NCI-H1694 (cell line): ENCODE measurements at regions not wholly inside any gene's neighbourhood (a gene's known extent, or its start where the extent isn't known, plus 50 kb on each side); places are given as distances from the start of the nearest gene placed in this dataset.

ENCODE experiments used
- DNase-seq: peaks from one replicate; lab custom pipeline; 2025; lab: John Stamatoyannopoulos, UW

GRCh38 chr22:22148905-22149304 lies 95.7 kb upstream of the VPREB1 start:
- no peak for DNase-seq

GRCh38 chr22:22144858-22145257 lies 99.7 kb upstream of the VPREB1 start:
- DNase-seq, result no peak

- no peak for DNase-seq
Measured at GRCh38 chr22:22143448-22143847, 101.1 kb upstream of the VPREB1 start.

GRCh38 chr22:22142661-22143060 lies 101.9 kb upstream of the VPREB1 start:
- DNase-seq, result no peak

- no peak for DNase-seq
Measured at GRCh38 chr22:22141771-22142591, 102.6 kb upstream of the VPREB1 start.

- no peak for DNase-seq
Measured at GRCh38 chr22:22141031-22141430, 103.6 kb upstream of the VPREB1 start.

- no peak for DNase-seq
Measured at GRCh38 chr22:22139364-22139763, 105.2 kb upstream of the VPREB1 start.

- DNase-seq, result no peak
Measured at GRCh38 chr22:22138915-22139314, 105.7 kb upstream of the VPREB1 start.

GRCh38 chr22:22137891-22138290 lies 106.7 kb upstream of the VPREB1 start:
- no peak for DNase-seq

- DNase-seq, result no peak
Measured at GRCh38 chr22:22133910-22134309, 110.7 kb upstream of the VPREB1 start.

- no peak for DNase-seq
Measured at GRCh38 chr22:22130953-22131608, 113.5 kb upstream of the VPREB1 start.

- no peak for DNase-seq
Measured at GRCh38 chr22:22129387-22129786, 115.2 kb upstream of the VPREB1 start.

- no peak for DNase-seq
Measured at GRCh38 chr22:22128440-22128839, 116.1 kb upstream of the VPREB1 start.

- DNase-seq, result no peak
Measured at GRCh38 chr22:22127100-22127499, 117.5 kb upstream of the VPREB1 start.

GRCh38 chr22:22125579-22126468 lies 118.8 kb upstream of the VPREB1 start:
- no peak for DNase-seq

- no peak for DNase-seq
Measured at GRCh38 chr22:22125028-22125578, 119.5 kb upstream of the VPREB1 start.

- no peak for DNase-seq
Measured at GRCh38 chr22:22124374-22124773, 120.2 kb upstream of the VPREB1 start.

- DNase-seq, result no peak
Measured at GRCh38 chr22:22123960-22124278, 120.7 kb upstream of the VPREB1 start.

GRCh38 chr22:22123118-22123959 lies 121.2 kb upstream of the VPREB1 start:
- DNase-seq, result no peak

- DNase-seq, result no peak
Measured at GRCh38 chr22:22122348-22123117, 122.1 kb upstream of the VPREB1 start.

GRCh38 chr22:22121445-22121844 lies 123.1 kb upstream of the VPREB1 start:
- DNase-seq, result no peak
